Tibial nerve (tissue), 4 donors: ENCODE measurements at regions not wholly inside any gene's neighbourhood (a gene's known extent, or its start where the extent isn't known, plus 50 kb on each side); places are given as distances from the start of the nearest gene placed in this dataset.

Experiments used
- DNase-seq, 2 donors: peaks; one replicate each; pipeline ENCODE4 v3.0.0-alpha.2; 2019; ENCODE audit warnings: low spot score in 2 of 2
- H3K27ac ChIP-seq, 4 donors: fragments of 200-600 bp; sonication (generic) in 3 of 4; one replicate each; pipeline ENCODE4 v1.5.1; 2017 to 2019; ENCODE audit warnings: mild to moderate bottlenecking in 1 of 4
- H3K27me3 ChIP-seq, 2 donors: fragments of 200-600 bp; sonication (generic) in 1 of 2; one replicate each; pipeline versions ENCODE4 v1.5.1 to v1.6.0; 2017 to 2019
- H3K36me3 ChIP-seq, 3 donors: fragments of 200-600 bp; sonication (generic); one replicate each; pipeline ENCODE4 v1.5.1; 2018 to 2019
- H3K4me1 ChIP-seq, 4 donors: fragments of 200-600 bp; sonication (generic) in 3 of 4; one replicate each; pipeline ENCODE4 v1.5.1; 2017 to 2019
- H3K4me3 ChIP-seq, 4 donors: fragments of 200-600 bp; sonication (generic) in 3 of 4; one replicate each; pipeline ENCODE4 v1.5.1; 2017 to 2019; ENCODE audit warnings: mild to moderate bottlenecking in 1 of 4, moderate library complexity in 1 of 4
- H3K9me3 ChIP-seq, 4 donors: fragments of 200-600 bp; sonication (generic) in 3 of 4; one replicate each; pipeline ENCODE4 v1.5.1; 2017 to 2019
- CTCF ChIP-seq, 5 experiments: fragments of 200-600 bp in 3 of 5; fragments of 450-650 bp in 2 of 5; sonication (generic) in 3 of 5; IDR thresholded peaks; one replicate each; pipeline ENCODE4 v1.5.1; 2016 to 2019; ENCODE audit warnings: antibody characterized with exemption in 5 of 5, mild to moderate bottlenecking in 3 of 5, moderate library complexity in 2 of 5
- EP300 ChIP-seq, 2 donors: sonication (generic); formaldehyde crosslinking; IDR thresholded peaks; one replicate each; pipeline ENCODE4 v1.6.1; 2017; ENCODE audit warnings: antibody characterized with exemption in 2 of 2, mild to moderate bottlenecking in 1 of 2
- POLR2A ChIP-seq, 2 donors: fragments of 450-650 bp; IDR thresholded peaks; one replicate each; pipeline ENCODE4 v1.6.1; 2017; ENCODE audit warnings: antibody characterized with exemption in 2 of 2, mild to moderate bottlenecking in 2 of 2, moderate library complexity in 2 of 2
- WGBS, 2 donors: methylation state at CpG; one replicate each; pipeline ENCODE4 v1.1.5; 2018; 5-methylcytosine and 5-hydroxymethylcytosine counted together

GRCh38 chr15:70257573-70258248 lies 160.0 kb upstream of the TLE3 start:
- 86 to 88% methylated on average over 8 of the region's 8 CpGs for WGBS, 2 donors
- TF ChIP-seq EP300 (IDR thresholded peaks at IDR 0.05) (peak; percentile 57 to 61), POLR2A (IDR thresholded peaks at IDR 0.05) (no peak), CTCF (IDR thresholded peaks at IDR 0.05) (no peak)

GRCh38 chr15:70257047-70257446 lies 159.3 kb upstream of the TLE3 start:
- Histone ChIP-seq H3K36me3 (no peaks in the 10 kb centered on the region), H3K27ac (no peak overlapping the region), H3K27me3 (no peaks in the 10 kb centered on the region), H3K9me3 (no peaks in the 10 kb centered on the region), H3K4me1 (peaks cover 0 to 37% (median 17%) of the 10 kb centered on the region in 4 donors), H3K4me3 (no peak overlapping the region)
- TF ChIP-seq POLR2A (IDR thresholded peaks at IDR 0.05) (no peak), EP300 (IDR thresholded peaks at IDR 0.05) (no peak), CTCF (IDR thresholded peaks at IDR 0.05) (no peak)
- DNase-seq: no peak
- WGBS, 2 donors: 77 to 96% methylated on average over 4 of the region's 4 CpGs

More at GRCh38 chr15:70257573-70258248, 160.0 kb upstream of the TLE3 start:
- H3K4me1 ChIP-seq: peaks cover 0 to 38% (median 17%) of the 10 kb centered on the region in 4 donors
- no peaks in the 10 kb centered on the region for H3K9me3 ChIP-seq
- no peak overlapping the region for H3K4me3 ChIP-seq
- H3K27me3 ChIP-seq: no peaks in the 10 kb centered on the region
- H3K36me3 ChIP-seq: no peaks in the 10 kb centered on the region
- H3K27ac ChIP-seq: no peak overlapping the region
- DNase-seq: no peak

GRCh38 chr15:70254311-70254869 lies 156.7 kb upstream of the TLE3 start:
- DNase-seq: no peak
- 61 to 63% methylated on average over 19 of the region's 19 CpGs for WGBS, 2 donors

GRCh38 chr15:70253461-70254156 lies 155.9 kb upstream of the TLE3 start:
- H3K4me1 ChIP-seq: peaks cover 0 to 32% (median 6%) of the 10 kb centered on the region in 4 donors
- DNase-seq: no peak
- no peaks in the 10 kb centered on the region for H3K36me3 ChIP-seq
- no peak overlapping the region for H3K4me3 ChIP-seq
- H3K27me3 ChIP-seq: no peaks in the 10 kb centered on the region
- H3K9me3 ChIP-seq: no peaks in the 10 kb centered on the region
- WGBS, 2 donors: 93 to 95% methylated on average over 11 of the region's 11 CpGs
- no peak overlapping the region for H3K27ac ChIP-seq
- TF ChIP-seq EP300 (IDR thresholded peaks at IDR 0.05): no peak
- no peak for TF ChIP-seq POLR2A (IDR thresholded peaks at IDR 0.05)
- no peak for TF ChIP-seq CTCF (IDR thresholded peaks at IDR 0.05)

More at GRCh38 chr15:70254311-70254869, 156.7 kb upstream of the TLE3 start:
- no peaks in the 10 kb centered on the region for H3K27me3 ChIP-seq
- no peak overlapping the region for H3K27ac ChIP-seq
- H3K4me3 ChIP-seq: no peak overlapping the region
- no peaks in the 10 kb centered on the region for H3K36me3 ChIP-seq
- TF ChIP-seq EP300 (IDR thresholded peaks at IDR 0.05) (no peak), POLR2A (IDR thresholded peaks at IDR 0.05) (no peak), CTCF (IDR thresholded peaks at IDR 0.05) (no peak)
- H3K4me1 ChIP-seq: peaks cover 0 to 39% (median 14%) of the 10 kb centered on the region in 4 donors
- no peaks in the 10 kb centered on the region for H3K9me3 ChIP-seq

- Histone ChIP-seq H3K4me1 (peaks cover 0 to 32% (median 1%) of the 10 kb centered on the region in 4 donors), H3K4me3 (no peak overlapping the region), H3K27ac (no peak overlapping the region), H3K9me3 (no peaks in the 10 kb centered on the region), H3K27me3 (no peaks in the 10 kb centered on the region), H3K36me3 (no peaks in the 10 kb centered on the region)
- no peak for DNase-seq
- TF ChIP-seq CTCF (IDR thresholded peaks at IDR 0.05) (no peak), EP300 (IDR thresholded peaks at IDR 0.05) (no peak), POLR2A (IDR thresholded peaks at IDR 0.05) (no peak)
- 72 to 78% methylated on average over 6 to 7 of the region's 7 CpGs for WGBS, 2 donors
Observed at GRCh38 chr15:70252951-70253320, 155.2 kb upstream of the TLE3 start.
